ENCODE measurements at regions not wholly inside any gene's neighbourhood (a gene's known extent, or its start where the extent isn't known, plus 50 kb on each side); places are given as distances from the start of the nearest gene placed in this dataset.

DNA sequence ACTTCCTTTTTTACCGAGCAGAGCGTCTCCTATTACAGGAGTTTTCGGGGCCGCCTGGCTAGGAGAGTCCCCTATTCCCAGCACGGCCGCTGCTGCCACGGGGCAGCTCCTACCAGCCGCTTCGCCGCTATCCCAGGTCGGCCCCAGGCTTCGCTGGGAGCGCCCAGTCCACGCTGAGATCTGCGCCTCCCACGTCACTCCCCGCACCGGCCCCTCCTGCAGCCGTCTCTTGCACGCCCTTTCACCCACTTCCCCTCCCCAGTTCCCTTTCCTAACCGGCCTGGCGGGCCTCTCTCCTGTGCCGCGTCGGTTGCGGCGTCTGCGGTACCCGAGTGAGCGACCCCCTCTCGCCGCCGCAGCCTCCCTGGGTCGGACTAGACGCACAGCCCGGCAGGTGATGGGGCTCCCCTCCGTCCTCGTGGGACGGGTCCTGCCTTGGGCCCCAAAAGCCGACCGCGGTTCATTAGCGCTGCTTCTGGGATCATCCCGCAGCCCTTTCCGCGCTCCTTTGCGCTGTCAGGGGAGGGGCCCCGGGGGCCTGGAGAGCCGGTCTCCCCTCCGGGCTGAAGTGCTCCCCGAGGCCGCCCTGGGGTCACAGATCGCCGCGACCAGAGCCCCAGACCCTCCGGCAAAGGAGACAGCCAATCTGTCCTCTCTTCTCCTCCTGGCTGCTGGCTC lies 1318.4 kb downstream of the TMEM121 start:
- peak in 1 of 2 donors; percentile 29 for DNase-seq (ENCODE audit: low read depth in 2 of 2)

DNA sequence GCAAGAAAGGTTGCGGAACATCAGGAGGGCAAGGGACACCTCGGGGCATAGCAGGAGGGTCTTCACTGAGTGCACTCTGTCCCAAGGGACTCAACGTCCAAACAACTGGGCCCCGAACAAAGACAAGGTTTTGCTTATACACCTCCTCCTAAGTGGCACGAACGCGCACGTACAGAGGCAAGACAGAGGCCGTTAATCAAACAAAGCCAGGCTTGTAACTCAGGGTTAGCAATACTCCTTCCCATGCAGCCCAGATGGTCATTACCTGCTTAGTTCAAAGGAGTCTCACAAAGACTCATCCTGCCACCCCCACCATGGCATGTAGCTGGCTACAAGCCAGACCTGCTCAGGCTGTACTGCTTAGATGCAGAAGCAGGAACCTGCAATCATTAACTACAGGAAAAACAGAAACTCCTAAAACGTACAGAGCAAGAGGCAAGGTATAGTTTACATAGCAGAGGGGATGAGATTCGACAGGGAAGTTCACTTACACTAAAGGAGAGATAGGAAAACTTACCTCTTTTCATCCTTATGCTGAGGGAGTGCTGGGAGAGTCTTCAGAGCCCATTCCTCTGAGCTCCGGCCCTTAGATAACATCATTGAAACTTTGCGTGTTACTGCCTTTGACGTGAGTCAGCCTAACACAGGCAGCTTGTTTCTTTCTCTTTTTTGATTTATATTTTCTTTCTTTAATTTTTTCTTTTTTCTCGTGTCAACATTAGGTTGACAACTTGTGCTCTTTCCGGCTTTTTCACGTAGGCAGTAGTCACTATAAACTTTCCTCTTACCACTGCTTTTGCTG lies 1319.1 kb downstream of the TMEM121 start:
- DNase-seq (ENCODE audit: low read depth in 2 of 2) = no peak

DNA sequence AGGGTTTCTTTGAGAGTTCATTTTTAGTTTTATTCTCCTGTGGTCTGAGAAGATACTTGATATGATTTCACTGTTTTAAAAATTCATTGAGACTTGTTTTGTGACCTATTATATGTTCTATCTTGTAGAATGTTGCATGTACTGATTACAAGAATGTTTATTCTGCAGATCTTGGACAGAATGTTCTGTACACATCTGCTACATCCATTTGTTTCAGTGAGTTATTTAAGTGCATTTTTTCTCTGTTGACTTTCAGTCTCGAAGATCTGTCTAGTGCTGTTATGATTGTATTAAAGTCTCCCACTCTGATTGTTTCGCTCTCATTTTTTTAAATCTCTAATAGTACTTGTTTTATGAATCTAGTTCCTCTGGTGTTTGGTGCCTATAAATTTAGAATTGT lies 1319.8 kb downstream of the TMEM121 start:
- no peak for DNase-seq (ENCODE audit: low read depth in 2 of 2)

DNA sequence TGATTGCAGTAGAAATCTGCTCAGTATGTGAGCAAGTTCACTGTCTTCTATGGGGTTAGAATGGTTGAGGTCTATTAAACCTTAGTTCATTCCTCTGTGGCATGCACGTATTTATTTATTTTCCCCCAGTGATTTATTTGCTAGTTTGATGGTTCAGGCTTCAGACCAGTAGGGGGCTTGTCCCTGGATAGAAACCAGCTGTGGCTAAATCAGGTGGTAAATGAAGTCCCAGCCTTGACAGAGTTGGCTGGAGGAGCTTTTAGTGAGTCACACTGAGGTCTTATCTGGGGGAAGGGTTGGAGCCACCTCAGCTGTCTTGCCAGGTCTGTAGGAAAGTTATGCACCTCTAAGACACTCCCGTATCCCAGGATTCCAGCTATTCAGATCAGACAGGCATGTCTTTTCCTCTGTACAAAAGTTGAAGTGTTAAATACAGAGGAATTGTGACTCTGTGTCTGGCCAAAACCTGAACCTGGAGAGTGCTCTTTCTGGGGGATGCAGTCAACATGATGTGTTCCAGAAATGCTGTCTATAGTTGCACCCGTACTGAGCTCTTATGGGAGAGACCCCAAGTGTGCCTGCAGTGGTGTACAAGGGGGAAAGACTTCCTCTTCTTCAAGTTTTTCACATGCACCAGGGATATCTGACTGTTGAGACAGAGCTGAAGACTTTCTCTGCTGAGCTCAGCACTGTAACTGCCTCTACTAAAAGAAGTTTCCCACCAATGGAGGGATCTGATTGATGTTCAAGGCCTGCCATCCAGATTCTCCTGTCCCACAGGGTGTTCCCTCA lies 1322.1 kb downstream of the TMEM121 start:
- DNase-seq (ENCODE audit: low read depth in 2 of 2) = no peak

DNA sequence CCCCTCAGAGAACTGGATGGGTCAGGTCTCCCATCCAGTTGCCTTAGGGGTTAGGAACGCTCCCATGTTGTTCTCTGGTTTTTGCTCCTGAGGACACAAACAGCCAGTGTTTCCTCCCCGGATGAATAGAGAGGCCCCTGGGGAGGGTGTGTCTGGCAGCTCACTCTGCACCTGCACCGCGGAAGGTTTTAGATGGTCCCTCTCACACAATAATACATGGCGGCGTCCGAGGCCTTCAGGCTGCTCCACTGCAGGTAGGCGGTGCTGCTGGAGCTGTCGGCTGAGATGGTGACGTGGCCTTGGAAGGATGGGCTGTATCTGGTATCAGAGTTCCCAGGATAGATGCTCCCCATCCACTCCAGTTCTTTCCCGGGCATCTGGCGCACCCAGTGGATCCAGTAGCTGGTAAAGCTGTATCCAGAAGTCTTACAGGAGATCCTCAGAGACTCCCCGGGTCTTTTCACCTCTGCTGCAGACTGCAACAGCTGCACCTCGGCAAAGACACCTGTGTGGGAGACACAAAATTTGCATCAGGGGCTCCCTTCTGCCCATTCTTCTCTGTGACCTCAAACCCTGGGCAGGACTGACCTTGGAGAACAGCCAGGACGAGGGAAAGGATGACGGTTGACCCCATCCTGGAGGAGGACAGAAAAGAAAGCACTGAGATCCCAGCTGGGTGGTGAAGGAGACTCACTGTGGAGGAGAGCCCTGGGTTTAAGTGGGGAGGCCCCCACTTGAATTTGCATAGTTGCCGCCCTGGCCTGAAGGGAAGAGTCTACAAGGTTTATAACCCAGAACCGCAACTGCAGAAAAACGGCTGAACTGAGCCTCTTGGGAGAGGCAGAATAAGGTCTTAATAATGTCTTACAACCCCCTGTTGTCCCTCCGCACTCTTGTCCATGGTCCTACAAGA lies 1324.8 kb downstream of the TMEM121 start:
- DNase-seq (ENCODE audit: low read depth in 2 of 2) = no peak

DNA sequence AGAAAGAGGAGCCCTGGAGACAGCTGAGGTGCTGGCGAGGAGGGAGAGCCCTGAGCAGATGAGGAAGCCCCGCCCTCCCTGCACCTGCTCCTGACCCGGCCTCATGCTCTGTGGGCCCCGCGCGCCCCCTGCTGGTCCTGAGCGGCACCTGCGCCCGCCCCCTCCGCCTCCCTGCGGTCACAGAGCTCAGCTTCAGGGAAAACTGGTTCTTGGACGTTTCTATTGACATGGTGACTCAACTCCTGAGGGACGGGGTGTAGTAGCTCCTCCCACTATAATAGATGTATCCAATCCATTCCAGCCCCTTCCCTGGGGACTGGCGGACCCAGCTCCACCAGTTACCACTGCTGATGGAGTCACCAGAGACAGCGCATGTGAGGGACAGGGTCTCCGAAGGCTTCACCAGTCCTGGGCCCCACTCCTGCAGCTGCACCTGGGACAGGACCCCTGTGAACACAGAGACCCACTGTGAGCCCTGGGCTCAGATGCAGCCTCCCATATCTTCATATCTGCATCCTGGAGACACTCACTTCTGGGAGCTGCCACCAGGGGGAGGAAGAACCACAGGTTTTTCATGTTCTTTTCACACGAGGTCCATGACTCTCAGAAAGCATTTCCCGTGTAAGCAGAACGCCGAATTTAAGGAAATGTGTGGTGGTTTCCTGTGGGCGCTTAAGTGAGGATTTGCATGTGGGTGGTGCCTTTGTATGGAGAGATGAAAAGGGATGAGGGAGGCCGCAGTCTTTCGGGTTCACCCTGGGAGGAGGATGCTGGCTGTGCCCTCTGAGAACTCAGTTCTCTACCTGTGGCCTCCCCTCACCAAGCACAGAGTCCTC lies 1346.4 kb downstream of the TMEM121 start:
- DNase-seq (ENCODE audit: low read depth in 2 of 2) = peak; percentile 81 to 87

DNA sequence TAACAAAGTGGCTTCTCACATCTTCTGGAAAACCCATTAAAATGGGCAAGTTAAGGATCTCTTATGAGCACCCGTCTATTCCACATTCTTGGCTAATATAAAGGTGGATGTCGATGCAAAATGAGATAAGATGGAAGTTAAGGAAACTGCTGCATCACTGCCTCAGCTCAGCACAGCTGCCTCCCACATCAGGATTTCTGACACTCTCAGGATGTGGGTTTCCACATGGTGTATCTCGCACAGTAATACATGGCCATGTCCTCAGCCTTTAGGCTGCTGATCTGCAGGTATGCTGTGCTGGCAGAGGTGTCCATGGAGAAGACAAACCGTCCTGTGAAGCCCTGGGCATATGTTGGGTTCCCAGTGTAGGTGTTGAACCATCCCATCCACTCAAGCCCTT lies 1348.0 kb downstream of the TMEM121 start:
- DNase-seq (ENCODE audit: low read depth in 2 of 2) = no peak

DNA sequence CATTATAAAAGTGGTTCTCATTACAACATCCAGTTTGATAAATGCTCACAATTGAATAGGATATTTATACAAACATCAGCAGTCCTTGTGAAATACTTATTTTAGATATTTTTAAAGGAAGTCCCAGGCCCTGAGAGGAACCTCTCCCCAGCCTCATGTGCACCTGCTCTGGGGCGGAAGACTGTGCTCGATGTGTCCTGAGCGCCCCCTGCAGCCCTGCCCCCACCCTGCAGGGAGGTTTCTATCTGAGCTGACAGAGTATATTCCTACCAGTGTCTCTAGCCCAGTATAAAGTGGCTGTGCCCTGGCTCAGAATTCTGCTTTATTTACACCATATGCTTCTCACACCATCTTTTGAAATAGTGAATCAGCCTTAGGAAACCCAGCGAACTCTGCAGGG lies 1349.1 kb downstream of the TMEM121 start:
- no peak for DNase-seq (ENCODE audit: low read depth in 2 of 2)

DNA sequence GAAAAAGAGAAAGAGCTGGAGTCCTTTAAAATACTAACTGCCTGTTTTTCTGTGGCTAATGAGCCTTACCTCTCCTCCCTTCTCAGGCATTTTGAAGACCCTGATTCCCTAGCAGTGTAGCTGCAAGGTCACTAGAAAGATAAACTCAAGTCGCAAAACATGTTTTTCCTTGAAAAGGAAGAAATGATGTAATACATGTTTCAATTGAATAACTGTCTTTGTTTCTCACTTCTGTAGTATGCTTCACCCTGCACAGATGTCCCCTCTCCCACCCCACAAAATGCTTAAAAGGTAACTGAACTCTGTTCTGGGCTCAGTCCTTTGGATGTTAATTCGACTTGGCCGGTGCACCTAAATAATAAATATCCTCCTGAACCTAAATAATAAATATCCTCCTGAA lies 1350.3 kb downstream of the TMEM121 start:
- DNase-seq (ENCODE audit: low read depth in 2 of 2) = no peak

DNA sequence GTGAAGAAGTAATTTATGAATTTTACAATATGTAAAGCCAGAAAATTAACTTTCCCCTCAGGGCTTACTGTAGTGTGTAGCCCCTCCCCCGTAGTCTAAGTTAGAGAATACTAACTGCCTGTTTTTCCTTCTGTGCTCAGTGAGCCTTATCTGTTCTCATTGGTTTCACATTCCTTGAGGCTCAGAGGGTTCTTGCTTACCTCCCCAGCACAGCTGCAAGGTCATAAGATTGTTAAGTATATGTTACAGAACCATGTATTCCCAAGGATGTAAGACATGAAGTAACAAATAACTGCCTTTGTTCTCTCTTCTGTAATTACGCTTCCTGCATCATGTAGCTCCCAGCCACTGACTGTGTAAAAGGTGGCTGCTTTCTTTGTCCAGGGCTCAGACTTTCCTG lies 1351.1 kb downstream of the TMEM121 start:
- no peak for DNase-seq (ENCODE audit: low read depth in 2 of 2)

DNA sequence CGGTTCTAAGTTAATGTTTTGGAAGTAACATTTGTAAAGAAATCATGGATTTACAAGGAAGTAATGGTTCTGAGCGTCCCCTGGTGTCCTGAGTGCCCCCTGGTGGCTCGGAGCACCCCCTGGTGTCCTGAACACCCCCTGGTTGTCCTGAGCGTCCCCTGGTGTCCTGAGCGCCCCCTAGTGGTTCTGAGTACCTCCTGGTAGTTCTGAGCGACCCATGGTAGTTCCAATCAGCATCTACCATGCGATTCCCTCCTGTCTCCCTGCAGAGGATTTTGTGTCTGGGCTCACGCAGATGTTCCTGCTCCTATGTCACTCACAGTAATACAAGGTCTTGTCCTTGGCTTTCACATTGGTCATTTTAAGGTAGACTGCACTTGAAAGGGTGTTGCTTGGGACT lies 1352.9 kb downstream of the TMEM121 start:
- peak; percentile 55 to 61 for DNase-seq (ENCODE audit: low read depth in 2 of 2)

DNA sequence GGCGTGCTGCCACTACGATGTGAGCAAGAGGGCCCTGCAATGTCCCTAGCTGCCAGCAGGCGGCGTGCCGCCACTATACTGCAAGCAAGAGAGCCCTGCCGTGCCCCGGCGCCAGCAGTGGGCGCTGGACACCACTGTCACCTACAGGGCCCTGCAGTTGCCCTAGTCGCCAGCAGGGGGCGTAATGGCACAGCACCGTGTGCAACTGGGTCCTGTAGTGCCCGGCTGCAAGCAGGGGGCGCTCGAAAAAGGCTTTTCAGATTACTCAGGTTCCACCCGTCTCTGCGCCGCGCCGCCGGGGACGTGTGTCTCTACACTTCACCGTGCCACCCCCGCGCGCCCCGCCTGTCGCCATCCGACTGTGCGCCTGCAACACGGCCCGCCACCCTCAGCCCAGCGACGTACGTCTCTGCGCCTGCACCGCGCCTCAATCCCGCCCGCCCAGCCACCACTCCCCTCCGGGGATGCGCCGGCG lies 1356.9 kb downstream of the TMEM121 start:
- DNase-seq (ENCODE audit: low read depth in 2 of 2) = peak in 1 of 2 donors; percentile 56
